Endothelial cell of umbilical vein (primary cell): ENCODE measurements at regions not wholly inside any gene's neighbourhood (a gene's known extent, or its start where the extent isn't known, plus 50 kb on each side); places are given as distances from the start of the nearest gene placed in this dataset.

Source experiments
- BruUV-seq: library from RNA; stranded (reverse); fragments of 400-500 nt; replicated peaks from 2 replicates; lab custom pipeline; 2021; lab: Mats Ljungman, UMichigan
- CTCF ChIA-PET: fragments of 300-600, 350-600 bp; sonication (Branson Sonifier 250); formaldehyde crosslinking; loops from one replicate; lab custom pipeline; 2021; ENCODE audit warnings: antibody characterized with exemption, inconsistent platforms; lab: Charles Lee
- POLR2A ChIA-PET: fragments of 300-600, 350-600 bp; sonication (Branson Sonifier 250); formaldehyde crosslinking; loops from one replicate; lab custom pipeline; 2021; ENCODE audit warnings: antibody characterized with exemption, inconsistent platforms; lab: Charles Lee
- DNase-seq: peaks from one replicate; pipeline ENCODE4 v3.0.0-alpha.2; 2011; ENCODE audit warnings: low read depth, low spot score
- FAIRE-seq: peaks from 2 replicates; lab custom pipeline; 2011; peaks lifted over from hg19 to GRCh38; lab: Jason Lieb, UNC
- H2AFZ ChIP-seq: 2 replicates; pipeline ENCODE4 v1.6.0; 2012; ENCODE audit warnings: low read depth, low read length, control low read depth, inconsistent platforms
- H3K27ac ChIP-seq: 2 replicates; pipeline ENCODE4 v1.5.1; 2011; ENCODE audit warnings: low read depth, mild to moderate bottlenecking, control low read depth, low read length, moderate library complexity; ENCODE audit not compliant: insufficient read depth
- H3K27me3 ChIP-seq, 2 experiments: 2 replicates each; pipeline versions ENCODE4 v1.6.0 to v1.6.1; 2011; ENCODE audit warnings: low read length in 2 of 2, mixed read lengths in 1 of 2; ENCODE audit not compliant: control insufficient read depth in 2 of 2, insufficient read depth in 2 of 2
- H3K36me3 ChIP-seq, 2 experiments: 2 replicates in 1 of 2; 3 replicates in 1 of 2; pipeline ENCODE4 v1.5.1; 2011; ENCODE audit warnings: low read length in 2 of 2, mild to moderate bottlenecking in 1 of 2, moderate library complexity in 1 of 2; ENCODE audit not compliant: control insufficient read depth in 2 of 2, insufficient read depth in 2 of 2; ENCODE audit errors: extremely low read depth in 1 of 2
- H3K4me1 ChIP-seq: 3 replicates; pipeline ENCODE4 v1.5.1; 2011; ENCODE audit warnings: mild to moderate bottlenecking, low read length; ENCODE audit not compliant: control insufficient read depth, insufficient read depth; ENCODE audit errors: extremely low read depth
- H3K4me2 ChIP-seq: 2 replicates; pipeline ENCODE4 v1.6.1; 2011; ENCODE audit warnings: low read length, control low read depth, mixed read lengths; ENCODE audit not compliant: insufficient read depth
- H3K4me3 ChIP-seq, 3 experiments: fragments of 200-600 bp in 1 of 3; sonication (generic), shearing (Covaris generic) in 1 of 3; replicated peaks in 1 of 3; 2 replicates each; pipeline ENCODE4 v1.5.1; 2011 to 2016; ENCODE audit warnings: control low read depth in 3 of 3, low read length in 3 of 3, mild to moderate bottlenecking in 2 of 3, inconsistent platforms in 1 of 3, low read depth in 1 of 3, moderate library complexity in 1 of 3; ENCODE audit not compliant: insufficient read depth in 1 of 3
- H3K79me2 ChIP-seq: 2 replicates; pipeline ENCODE4 v1.6.0; 2012; ENCODE audit warnings: low read length, inconsistent platforms; ENCODE audit not compliant: control insufficient read depth, insufficient read depth
- H3K9ac ChIP-seq: replicated peaks from 2 replicates; pipeline ENCODE3; 2011; ENCODE audit warnings: low read length, control low read depth; ENCODE audit not compliant: insufficient read depth; ENCODE audit errors: extremely low read depth
- H3K9me1 ChIP-seq: replicated peaks from 3 replicates; pipeline ENCODE4 v1.6.0; 2011; ENCODE audit warnings: mild to moderate bottlenecking, low read length; ENCODE audit not compliant: control insufficient read depth, insufficient read depth; ENCODE audit errors: extremely low read depth
- H3K9me3 ChIP-seq: replicated peaks from 2 replicates; pipeline ENCODE4 v1.5.1; 2012; ENCODE audit warnings: low read length, inconsistent platforms; ENCODE audit not compliant: control insufficient read depth, insufficient read depth
- H4K20me1 ChIP-seq: replicated peaks from 2 replicates; pipeline ENCODE3; 2011; ENCODE audit warnings: mild to moderate bottlenecking, low read length; ENCODE audit not compliant: control insufficient read depth, insufficient read depth; ENCODE audit errors: extremely low read depth
- CTCF ChIP-seq, 2 donors: IDR thresholded peaks; 1 replicate in 1 of 2; 2 replicates in 1 of 2; pipeline ENCODE4 v1.5.1; 2011; ENCODE audit warnings: low read length in 2 of 2, mild to moderate bottlenecking in 2 of 2, moderate library complexity in 2 of 2, control low read depth in 1 of 2, inconsistent platforms in 1 of 2, low read depth in 1 of 2; ENCODE audit not compliant: insufficient read depth in 1 of 2; ENCODE audit errors: extremely low read depth in 1 of 2
- EZH2 ChIP-seq: IDR thresholded peaks from 2 replicates; pipeline ENCODE4 v1.6.1; 2012; ENCODE audit warnings: borderline replicate concordance, low read depth, mild to moderate bottlenecking, moderate library complexity, low read length, inconsistent platforms; ENCODE audit not compliant: severe bottlenecking
- FOS ChIP-seq: IDR thresholded peaks from 2 replicates; pipeline ENCODE4 v1.6.1; 2011; ENCODE audit warnings: mild to moderate bottlenecking, low read length, moderate library complexity, borderline replicate concordance; ENCODE audit not compliant: insufficient read depth
- GATA2 ChIP-seq: IDR thresholded peaks from 2 replicates; pipeline ENCODE4 v1.7.0; 2011; ENCODE audit warnings: low read depth, mild to moderate bottlenecking, moderate library complexity, mixed read lengths, low read length; ENCODE audit not compliant: insufficient read length, insufficient read depth
- MAX ChIP-seq: IDR thresholded peaks from 2 replicates; pipeline ENCODE4 v1.6.1; 2011; ENCODE audit not compliant: insufficient read depth, insufficient read length
- MYC ChIP-seq: IDR thresholded peaks from one replicate; pipeline ENCODE4 v1.6.1; 2011; ENCODE audit warnings: mild to moderate bottlenecking, low read depth, low read length
- POLR2A ChIP-seq: IDR thresholded peaks from 2 replicates; pipeline ENCODE4 v1.6.1; 2012; ENCODE audit warnings: low read depth, mild to moderate bottlenecking, control low read depth, low read length
- POLR2AphosphoS5 ChIP-seq: IDR thresholded peaks from 2 replicates; pipeline ENCODE4 v1.6.1; 2012; ENCODE audit warnings: low read depth, mild to moderate bottlenecking, control low read depth, low read length, moderate library complexity; ENCODE audit not compliant: insufficient read depth
- dilution Hi-C: fragments of 300-500 bp; cut with MboI; formaldehyde crosslinking; loops from one replicate; pipeline ENCODE4 v1.15.0; 2019; ENCODE audit warnings: low sequenced_read_pairs; ENCODE audit not compliant: extremely low pct_ligation_motif_present
- intact Hi-C: fragments of 100-400 bp; cut with micrococcal nuclease; formaldehyde crosslinking; loops from one replicate; pipeline ENCODE4 v1.10.0; 2022

GRCh38 chr7:98753989-98754479, 115.8 kb downstream of the TMEM130 start:
- Histone ChIP-seq H3K79me2 (no peaks in the 10 kb centered on the region), H4K20me1 (no peaks in the 10 kb centered on the region), H2AFZ (no peak overlapping the region), H3K9ac (no peak overlapping the region), H3K36me3 (no peaks in the 10 kb centered on the region), H3K9me1 (no peaks in the 10 kb centered on the region), H3K27ac (no peak overlapping the region), H3K4me2 (no peak overlapping the region), H3K9me3 (no peaks in the 10 kb centered on the region), H3K4me3 (no peak overlapping the region), H3K27me3 (no peaks in the 10 kb centered on the region), H3K4me1 (no peaks in the 10 kb centered on the region)
- intact Hi-C loops: no loop called here
- no TSS peak for BruUV-seq
- TF ChIP-seq EZH2 (no peak), GATA2 (no peak), MAX (no peak), POLR2A (no peak), MYC (no peak), CTCF (IDR thresholded peaks at IDR 0.05; ENCODE audit: extremely low read depth in 1 of 2, insufficient read depth in 1 of 2, low read depth in 1 of 2, low read length in 2 of 2) (no peak), POLR2AphosphoS5 (no peak), FOS (no peak)
- DNase-seq (no peak), FAIRE-seq (no peak)
- POLR2A ChIA-PET: no interaction called here
- dilution Hi-C loops: no loop called here
- CTCF ChIA-PET: interaction anchor here (0.7 to 1.1 kb wide), 2 partner anchors 8 to 77 kb away, joined by 4 to 5 read pairs; no protein-coding TSS in a partner anchor
